ENCODE measurements at regions not wholly inside any gene's neighbourhood (a gene's known extent, or its start where the extent isn't known, plus 50 kb on each side); places are given as distances from the start of the nearest gene placed in this dataset.

- Histone ChIP-seq H3K18ac (ENCODE audit: low read depth in 1 of 2, low read length in 2 of 2) (no peak overlapping the region), H3K27me3 (ENCODE audit: control insufficient read depth in 1 of 2, insufficient read depth in 1 of 2, low read length in 2 of 2) (no peaks in the 10 kb centered on the region), H3K9ac (ENCODE audit: low read length) (no peak overlapping the region), H3K79me1 (replicated peaks; ENCODE audit: low read length, poor library complexity, severe bottlenecking) (no peaks in the 10 kb centered on the region), H3K23ac (ENCODE audit: low read length in 2 of 2) (no peak overlapping the region), H3K4me3 (ENCODE audit: insufficient read depth in 1 of 2, low read depth in 1 of 2, low read length in 2 of 2) (no peak overlapping the region), H3K4me2 (ENCODE audit: low read length, poor library complexity, severe bottlenecking) (no peak overlapping the region), H3K4me1 (ENCODE audit: control insufficient read depth, insufficient read depth, low read depth, low read length) (no peaks in the 10 kb centered on the region), H3K4ac (ENCODE audit: low read depth in 1 of 2, low read length in 2 of 2) (no peak overlapping the region), H2AK5ac (ENCODE audit: low read length, severe bottlenecking) (no peak overlapping the region), H4K91ac (ENCODE audit: low read length) (no peak overlapping the region), H3K9me3 (ENCODE audit: control insufficient read depth, low read length) (no peaks in the 10 kb centered on the region), H2AFZ (ENCODE audit: low read depth, low read length) (no peak overlapping the region), H3K14ac (ENCODE audit: low read length in 2 of 2) (no peak overlapping the region), H2BK120ac (ENCODE audit: low read depth, low read length) (no peak overlapping the region), H3K36me3 (ENCODE audit: control insufficient read depth in 1 of 2, insufficient read depth in 2 of 2, low read depth in 1 of 2, low read length in 2 of 2) (no peaks in the 10 kb centered on the region), H4K8ac (ENCODE audit: low read length) (no peak overlapping the region), H3K27ac (ENCODE audit: low read length, poor library complexity, severe bottlenecking) (no peak overlapping the region), H2BK15ac (ENCODE audit: low read depth, poor library complexity, severe bottlenecking) (no peak overlapping the region), H2BK12ac (ENCODE audit: low read length in 2 of 2) (no peak overlapping the region), H2BK5ac (ENCODE audit: low read depth, low read length, poor library complexity, severe bottlenecking) (no peak overlapping the region)
- DNase-seq = no peak
- WGBS = 70% methylated on average over 2 of the region's 3 CpGs
Observed at GRCh38 chr12:61542551-61542950, 717.7 kb upstream of the USP15 start.

GRCh38 chr12:61546296-61546695, 713.9 kb upstream of the USP15 start:
- H2BK5ac ChIP-seq (ENCODE audit: low read depth, low read length, poor library complexity, severe bottlenecking) = no peak overlapping the region
- no peaks in the 10 kb centered on the region for H3K27me3 ChIP-seq (ENCODE audit: control insufficient read depth in 1 of 2, insufficient read depth in 1 of 2, low read length in 2 of 2)
- no peak overlapping the region for H2BK12ac ChIP-seq (ENCODE audit: low read length in 2 of 2)
- H4K8ac ChIP-seq (ENCODE audit: low read length) = no peak overlapping the region
- no peaks in the 10 kb centered on the region for H3K9me3 ChIP-seq (ENCODE audit: control insufficient read depth, low read length)
- H3K18ac ChIP-seq (ENCODE audit: low read depth in 1 of 2, low read length in 2 of 2) = no peak overlapping the region
- H3K79me1 ChIP-seq (replicated peaks; ENCODE audit: low read length, poor library complexity, severe bottlenecking) = no peaks in the 10 kb centered on the region
- H2AFZ ChIP-seq (ENCODE audit: low read depth, low read length) = no peak overlapping the region
- no peak overlapping the region for H3K4me3 ChIP-seq (ENCODE audit: insufficient read depth in 1 of 2, low read depth in 1 of 2, low read length in 2 of 2)
- no peak overlapping the region for H2AK5ac ChIP-seq (ENCODE audit: low read length, severe bottlenecking)
- DNase-seq = no peak
- H4K91ac ChIP-seq (ENCODE audit: low read length) = no peak overlapping the region
- no peak overlapping the region for H3K4ac ChIP-seq (ENCODE audit: low read depth in 1 of 2, low read length in 2 of 2)
- H2BK15ac ChIP-seq (ENCODE audit: low read depth, poor library complexity, severe bottlenecking) = no peak overlapping the region
- WGBS = 83% methylated on average over 5 of the region's 6 CpGs
- H3K36me3 ChIP-seq (ENCODE audit: control insufficient read depth in 1 of 2, insufficient read depth in 2 of 2, low read depth in 1 of 2, low read length in 2 of 2) = no peaks in the 10 kb centered on the region
- H2BK120ac ChIP-seq (ENCODE audit: low read depth, low read length) = no peak overlapping the region
- H3K4me2 ChIP-seq (ENCODE audit: low read length, poor library complexity, severe bottlenecking) = no peak overlapping the region
- H3K27ac ChIP-seq (ENCODE audit: low read length, poor library complexity, severe bottlenecking) = no peak overlapping the region
- H3K4me1 ChIP-seq (ENCODE audit: control insufficient read depth, insufficient read depth, low read depth, low read length) = no peaks in the 10 kb centered on the region
- H3K23ac ChIP-seq (ENCODE audit: low read length in 2 of 2) = no peak overlapping the region
- no peak overlapping the region for H3K14ac ChIP-seq (ENCODE audit: low read length in 2 of 2)
- no peak overlapping the region for H3K9ac ChIP-seq (ENCODE audit: low read length)

GRCh38 chr12:61553091-61553490, 707.1 kb upstream of the USP15 start:
- no peak overlapping the region for H3K4me2 ChIP-seq (ENCODE audit: low read length, poor library complexity, severe bottlenecking)

GRCh38 chr12:61554268-61555008, 705.8 kb upstream of the USP15 start:
- no peak overlapping the region for H3K14ac ChIP-seq (ENCODE audit: low read length in 2 of 2)
- H3K4me3 ChIP-seq (ENCODE audit: insufficient read depth in 1 of 2, low read depth in 1 of 2, low read length in 2 of 2) = no peak overlapping the region
- no peaks in the 10 kb centered on the region for H3K4me1 ChIP-seq (ENCODE audit: control insufficient read depth, insufficient read depth, low read depth, low read length)
- H3K27ac ChIP-seq (ENCODE audit: low read length, poor library complexity, severe bottlenecking) = no peak overlapping the region
- no peak overlapping the region for H2BK120ac ChIP-seq (ENCODE audit: low read depth, low read length)
- no peak overlapping the region for H3K18ac ChIP-seq (ENCODE audit: low read depth in 1 of 2, low read length in 2 of 2)
- no peak overlapping the region for H3K23ac ChIP-seq (ENCODE audit: low read length in 2 of 2)
- no peak overlapping the region for H3K4me2 ChIP-seq (ENCODE audit: low read length, poor library complexity, severe bottlenecking)
- no peaks in the 10 kb centered on the region for H3K36me3 ChIP-seq (ENCODE audit: control insufficient read depth in 1 of 2, insufficient read depth in 2 of 2, low read depth in 1 of 2, low read length in 2 of 2)
- no peak overlapping the region for H4K8ac ChIP-seq (ENCODE audit: low read length)
- no peak for DNase-seq
- H2BK15ac ChIP-seq (ENCODE audit: low read depth, poor library complexity, severe bottlenecking) = no peak overlapping the region
- no peak overlapping the region for H3K9ac ChIP-seq (ENCODE audit: low read length)
- H3K4ac ChIP-seq (ENCODE audit: low read depth in 1 of 2, low read length in 2 of 2) = no peak overlapping the region
- H2AK5ac ChIP-seq (ENCODE audit: low read length, severe bottlenecking) = no peak overlapping the region
- H2BK5ac ChIP-seq (ENCODE audit: low read depth, low read length, poor library complexity, severe bottlenecking) = no peak overlapping the region
- H3K27me3 ChIP-seq (ENCODE audit: control insufficient read depth in 1 of 2, insufficient read depth in 1 of 2, low read length in 2 of 2) = no peaks in the 10 kb centered on the region
- no peaks in the 10 kb centered on the region for H3K9me3 ChIP-seq (ENCODE audit: control insufficient read depth, low read length)
- H4K91ac ChIP-seq (ENCODE audit: low read length) = no peak overlapping the region
- H3K79me1 ChIP-seq (replicated peaks; ENCODE audit: low read length, poor library complexity, severe bottlenecking) = no peaks in the 10 kb centered on the region
- H2AFZ ChIP-seq (ENCODE audit: low read depth, low read length) = no peak overlapping the region
- WGBS = 85% methylated on average over 5 of the region's 6 CpGs
- no peak overlapping the region for H2BK12ac ChIP-seq (ENCODE audit: low read length in 2 of 2)

More at GRCh38 chr12:61553091-61553490, 707.1 kb upstream of the USP15 start:
- Histone ChIP-seq H3K14ac (ENCODE audit: low read length in 2 of 2) (no peak overlapping the region), H3K27ac (ENCODE audit: low read length, poor library complexity, severe bottlenecking) (no peak overlapping the region), H3K18ac (ENCODE audit: low read depth in 1 of 2, low read length in 2 of 2) (no peak overlapping the region), H2BK12ac (ENCODE audit: low read length in 2 of 2) (no peak overlapping the region), H3K4me3 (ENCODE audit: insufficient read depth in 1 of 2, low read depth in 1 of 2, low read length in 2 of 2) (no peak overlapping the region), H3K23ac (ENCODE audit: low read length in 2 of 2) (no peak overlapping the region), H4K8ac (ENCODE audit: low read length) (no peak overlapping the region), H2BK5ac (ENCODE audit: low read depth, low read length, poor library complexity, severe bottlenecking) (no peak overlapping the region), H2BK120ac (ENCODE audit: low read depth, low read length) (no peak overlapping the region), H3K9me3 (ENCODE audit: control insufficient read depth, low read length) (no peaks in the 10 kb centered on the region), H4K91ac (ENCODE audit: low read length) (no peak overlapping the region), H2BK15ac (ENCODE audit: low read depth, poor library complexity, severe bottlenecking) (no peak overlapping the region), H2AFZ (ENCODE audit: low read depth, low read length) (no peak overlapping the region), H3K4ac (ENCODE audit: low read depth in 1 of 2, low read length in 2 of 2) (no peak overlapping the region), H2AK5ac (ENCODE audit: low read length, severe bottlenecking) (no peak overlapping the region), H3K79me1 (replicated peaks; ENCODE audit: low read length, poor library complexity, severe bottlenecking) (no peaks in the 10 kb centered on the region), H3K9ac (ENCODE audit: low read length) (no peak overlapping the region), H3K36me3 (ENCODE audit: control insufficient read depth in 1 of 2, insufficient read depth in 2 of 2, low read depth in 1 of 2, low read length in 2 of 2) (no peaks in the 10 kb centered on the region), H3K27me3 (ENCODE audit: control insufficient read depth in 1 of 2, insufficient read depth in 1 of 2, low read length in 2 of 2) (no peaks in the 10 kb centered on the region), H3K4me1 (ENCODE audit: control insufficient read depth, insufficient read depth, low read depth, low read length) (no peaks in the 10 kb centered on the region)
- no peak for DNase-seq

Data from mesenchymal stem cell (in vitro differentiated cells and primary cell).